HT1080 (cell line): ENCODE measurements at regions not wholly inside any gene's neighbourhood (a gene's known extent, or its start where the extent isn't known, plus 50 kb on each side); places are given as distances from the start of the nearest gene placed in this dataset.

ENCODE experiments used
- DNase-seq: peaks from one replicate; pipeline ENCODE4 v3.0.0-alpha.2; 2015; ENCODE audit warnings: low read depth

DNA sequence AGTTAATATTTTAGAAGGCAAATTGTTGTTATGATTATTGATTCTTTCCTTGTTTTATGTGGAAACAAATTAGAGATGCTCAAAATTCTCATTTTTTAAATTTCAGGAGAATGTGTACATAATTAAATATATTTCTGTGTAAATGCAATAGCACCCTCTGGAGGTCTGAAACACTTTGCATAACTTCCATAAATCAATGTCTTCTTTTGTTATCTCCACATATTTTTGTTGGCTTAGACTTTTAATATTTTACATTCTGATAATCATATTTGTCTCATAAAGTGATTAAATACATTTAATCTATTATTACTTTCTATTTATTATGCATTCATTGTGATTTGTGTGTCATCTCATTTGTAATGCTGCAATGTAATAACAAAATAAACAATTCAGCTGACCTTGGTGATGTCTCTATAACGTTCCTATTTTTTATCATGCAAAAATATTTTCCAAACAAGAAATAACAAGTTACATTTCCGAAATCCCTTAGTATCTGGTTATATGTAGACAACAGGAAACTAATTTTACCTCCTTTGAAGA lies 201.8 kb upstream of the GALNT5 start:
- DNase-seq = peak; percentile 23

DNA sequence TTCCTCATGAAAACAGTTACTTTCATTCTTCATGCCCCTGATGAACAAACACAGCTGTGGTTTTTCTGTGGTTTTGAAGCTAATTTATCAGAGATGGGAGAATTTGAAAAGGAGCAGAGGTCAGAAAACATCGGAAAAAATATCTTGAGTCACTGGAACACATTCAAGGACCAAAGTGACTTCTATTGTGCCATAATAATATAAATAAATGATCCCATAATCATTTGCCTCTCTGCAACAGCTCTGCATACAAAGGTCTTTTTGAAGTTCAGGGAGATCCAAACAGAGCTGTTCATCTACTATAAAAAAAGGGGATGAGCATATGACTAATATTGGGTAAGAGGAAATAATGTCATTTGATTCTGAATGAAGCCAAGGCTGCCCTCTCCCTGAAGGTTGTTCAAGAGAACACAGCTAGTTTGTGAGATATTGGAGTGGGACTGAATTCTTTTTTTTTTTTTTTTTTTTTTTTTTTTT lies 201.3 kb upstream of the GALNT5 start:
- peak; percentile 88 for DNase-seq

DNA sequence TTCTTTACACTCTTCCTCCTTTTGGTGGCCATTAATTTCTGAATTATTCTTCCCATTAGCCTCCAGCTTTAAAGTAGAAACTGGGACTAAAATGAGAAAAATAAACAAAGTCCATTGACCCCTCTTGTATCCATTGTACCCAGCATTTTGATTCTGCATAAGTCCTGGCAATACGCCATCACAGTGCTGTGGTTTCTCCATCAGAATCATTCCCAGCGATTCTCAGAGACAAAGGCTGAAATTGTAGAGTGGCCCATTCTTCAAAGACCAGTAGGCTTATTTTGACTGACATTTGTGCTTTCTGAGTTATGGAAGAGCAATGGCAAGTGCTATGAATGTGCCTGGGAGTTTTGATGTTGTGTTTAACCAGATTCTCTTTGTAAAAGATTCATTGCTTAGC lies 199.3 kb upstream of the GALNT5 start:
- DNase-seq = no peak

DNA sequence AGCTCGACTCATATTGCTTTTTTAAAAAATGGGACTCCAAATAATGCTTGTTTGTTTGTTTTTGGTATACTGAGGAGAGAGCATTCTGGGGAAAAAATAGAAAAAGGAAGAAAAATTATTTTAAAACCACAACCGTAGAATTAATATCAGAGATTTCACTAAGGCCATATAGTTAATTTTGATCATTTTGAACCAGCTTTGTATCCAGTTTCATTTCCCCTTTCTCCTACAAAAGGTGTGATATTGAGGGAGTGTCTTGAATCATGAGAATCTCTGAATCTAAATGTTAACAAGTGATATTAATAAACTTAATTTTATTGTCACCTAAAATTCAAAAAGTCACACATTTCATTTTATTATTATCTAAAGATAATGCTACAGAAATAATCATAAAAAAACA lies 198.5 kb upstream of the GALNT5 start:
- no peak for DNase-seq

DNA sequence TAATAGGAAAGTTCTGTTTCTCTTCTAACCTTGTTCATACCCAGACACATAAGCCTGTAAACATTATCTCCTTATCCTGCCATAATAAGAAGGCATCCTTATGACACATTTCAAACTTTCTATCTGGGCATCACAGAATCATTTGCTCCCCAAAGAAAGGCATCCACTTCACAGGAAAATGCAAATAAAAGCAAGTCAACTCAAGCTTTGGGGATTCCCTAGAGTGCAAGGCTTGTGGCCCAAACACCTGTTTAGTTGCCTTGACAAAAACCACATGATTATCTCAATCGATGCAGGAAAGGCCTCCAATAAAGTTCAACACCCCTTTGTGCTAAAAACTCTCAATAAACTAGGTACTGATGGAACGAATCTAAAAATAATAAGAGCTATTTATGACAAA lies 195.7 kb upstream of the GALNT5 start:
- DNase-seq = no peak

DNA sequence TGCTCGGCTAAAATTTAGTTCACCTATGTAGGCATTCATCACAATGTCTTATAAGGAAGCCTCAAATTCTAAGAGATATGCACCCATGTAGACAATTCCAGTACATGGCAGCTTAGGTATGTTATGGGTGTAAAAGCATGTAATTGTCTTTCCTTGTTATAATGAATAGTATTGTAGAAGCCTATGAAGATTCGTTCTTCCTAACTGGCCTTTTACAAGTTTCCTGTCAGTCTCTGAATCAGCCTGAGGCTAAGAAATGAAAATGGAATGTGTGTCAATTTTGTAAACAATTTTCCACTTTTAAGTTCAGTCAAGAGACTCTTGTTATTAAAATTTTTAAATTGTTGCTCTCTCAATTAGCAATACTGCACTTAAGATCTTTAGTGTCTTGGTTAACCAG lies 189.9 kb upstream of the GALNT5 start:
- DNase-seq = no peak

DNA sequence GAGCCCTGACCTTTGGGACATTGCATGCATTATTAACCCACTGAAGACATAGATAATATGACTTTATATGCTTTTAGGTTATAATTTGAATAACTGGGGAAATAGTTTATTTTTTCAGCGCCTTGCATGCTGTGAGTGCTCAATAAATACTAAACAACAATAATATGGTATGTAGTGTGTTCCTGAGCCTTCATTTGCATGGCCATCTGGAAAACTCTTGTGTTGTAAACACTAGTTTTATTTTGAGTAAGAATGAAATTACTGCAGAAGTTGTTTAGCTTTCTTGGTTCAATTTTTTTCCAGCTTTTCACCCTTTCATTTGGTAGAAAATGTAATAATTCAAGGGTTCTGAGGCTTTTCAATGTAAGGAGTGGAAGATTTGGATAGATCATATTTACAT lies 189.3 kb upstream of the GALNT5 start:
- no peak for DNase-seq

DNA sequence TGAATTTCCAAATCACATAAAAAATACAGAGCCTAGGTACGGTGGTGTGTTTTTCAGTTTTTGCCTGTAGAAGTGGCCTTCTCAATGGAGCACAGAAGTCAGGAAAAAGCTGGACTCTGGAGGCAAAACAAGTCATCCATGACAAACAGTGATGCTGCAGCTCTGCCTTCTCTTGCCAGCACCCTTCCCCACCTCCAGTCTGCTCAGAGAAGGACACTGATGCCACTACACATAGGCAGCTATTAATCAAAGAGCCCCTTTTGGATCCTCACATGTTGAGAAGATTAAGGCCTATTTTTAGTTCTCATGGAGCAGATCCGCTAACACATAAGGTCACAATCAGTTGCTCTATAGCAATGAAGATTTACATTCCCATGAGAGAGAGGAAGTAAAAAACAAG lies 181.6 kb upstream of the GALNT5 start:
- DNase-seq = no peak

DNA sequence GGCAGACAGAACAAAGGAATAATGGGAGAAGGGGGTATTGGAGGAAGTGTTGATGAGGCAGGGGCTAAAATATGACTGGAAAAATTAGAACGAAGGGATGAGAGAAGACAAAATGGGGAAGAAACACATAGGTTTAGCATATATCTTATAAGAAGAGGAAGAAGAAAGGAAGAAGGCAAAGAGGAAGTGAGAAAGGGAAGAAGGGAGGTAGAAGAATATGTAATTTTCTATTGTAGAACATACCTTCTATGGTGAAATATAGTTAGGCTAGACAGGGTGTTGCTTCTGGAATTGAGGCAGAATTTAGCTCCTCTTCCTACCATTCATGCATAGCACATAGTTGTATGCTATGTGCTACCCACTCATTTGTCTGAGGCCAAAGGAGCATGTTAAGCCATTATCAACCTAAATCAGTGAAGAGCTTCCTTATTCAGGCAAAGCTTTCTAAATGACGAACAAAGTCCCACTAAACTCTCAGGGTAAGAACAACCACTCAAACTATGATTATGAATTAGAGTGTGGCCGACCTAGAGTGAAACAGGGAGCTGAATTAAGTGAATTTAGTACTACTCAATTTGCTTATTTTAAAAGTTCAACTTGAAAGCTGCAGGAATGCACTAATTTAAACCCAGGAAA lies 180.9 kb upstream of the GALNT5 start:
- DNase-seq = no peak

DNA sequence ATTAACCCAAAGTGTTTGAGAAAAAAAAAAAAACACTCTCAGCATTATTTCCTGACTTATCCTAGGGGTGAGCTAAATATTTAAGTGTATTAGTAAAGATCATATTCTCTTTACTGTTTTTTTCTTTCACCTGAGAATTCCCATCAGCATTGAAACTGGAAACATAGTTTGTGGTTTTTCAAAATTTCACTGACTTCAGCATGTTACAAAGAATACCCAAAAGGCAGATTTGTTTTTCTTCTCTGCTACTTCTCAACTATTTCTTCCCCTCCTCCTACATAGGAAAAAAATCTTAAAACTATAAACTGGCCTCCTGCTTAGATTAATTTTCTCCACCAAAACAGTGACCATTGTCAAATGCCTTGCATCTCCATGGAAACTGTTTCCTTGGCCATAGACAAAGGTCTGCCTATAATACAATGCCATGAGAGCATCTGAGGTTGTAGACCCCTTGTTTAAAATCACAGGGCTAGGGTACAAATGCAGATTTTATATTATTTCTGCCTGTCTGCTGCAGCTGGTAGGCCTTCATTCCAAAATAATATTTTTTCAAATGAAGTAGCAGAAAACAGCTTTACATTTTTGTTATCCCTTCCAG lies 179.7 kb upstream of the GALNT5 start:
- no peak for DNase-seq

DNA sequence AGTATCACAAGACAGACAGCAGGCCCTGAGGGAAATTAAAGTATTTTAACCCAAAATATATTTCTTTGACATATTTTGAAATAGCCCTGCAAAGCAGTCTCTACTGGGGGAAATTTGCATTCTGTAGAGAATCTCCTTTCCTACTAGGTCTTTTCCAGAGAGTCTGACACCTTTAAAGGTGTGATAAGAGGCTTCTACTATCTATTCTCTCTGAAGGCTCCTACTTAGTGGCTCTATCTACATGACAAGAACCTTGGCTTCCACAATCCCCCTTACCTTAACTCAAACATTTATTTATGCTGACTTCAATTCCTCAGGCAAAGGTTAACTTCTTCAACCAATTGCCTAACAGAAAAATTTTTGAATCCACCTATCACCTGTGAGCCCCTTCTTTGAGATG lies 174.6 kb upstream of the GALNT5 start:
- no peak for DNase-seq

DNA sequence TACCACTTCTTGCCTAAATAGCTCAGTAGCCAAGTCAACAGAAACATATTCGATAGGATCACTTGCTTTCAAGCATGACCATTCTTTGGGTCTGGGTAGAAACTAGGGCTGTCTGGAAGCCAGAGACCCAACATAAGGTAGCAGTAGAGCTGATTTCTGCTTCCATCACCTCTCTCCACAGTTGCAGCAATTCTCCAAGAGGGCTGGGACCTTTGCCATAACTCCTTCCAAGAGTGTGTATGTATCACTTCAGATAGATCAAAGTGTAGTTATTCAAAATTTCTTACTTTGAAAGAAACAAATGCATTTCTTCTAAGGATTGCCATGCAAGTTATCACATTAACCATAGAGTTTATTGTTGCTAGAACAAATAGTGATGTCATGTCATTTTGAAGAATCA lies 172.0 kb upstream of the GALNT5 start:
- no peak for DNase-seq

DNA sequence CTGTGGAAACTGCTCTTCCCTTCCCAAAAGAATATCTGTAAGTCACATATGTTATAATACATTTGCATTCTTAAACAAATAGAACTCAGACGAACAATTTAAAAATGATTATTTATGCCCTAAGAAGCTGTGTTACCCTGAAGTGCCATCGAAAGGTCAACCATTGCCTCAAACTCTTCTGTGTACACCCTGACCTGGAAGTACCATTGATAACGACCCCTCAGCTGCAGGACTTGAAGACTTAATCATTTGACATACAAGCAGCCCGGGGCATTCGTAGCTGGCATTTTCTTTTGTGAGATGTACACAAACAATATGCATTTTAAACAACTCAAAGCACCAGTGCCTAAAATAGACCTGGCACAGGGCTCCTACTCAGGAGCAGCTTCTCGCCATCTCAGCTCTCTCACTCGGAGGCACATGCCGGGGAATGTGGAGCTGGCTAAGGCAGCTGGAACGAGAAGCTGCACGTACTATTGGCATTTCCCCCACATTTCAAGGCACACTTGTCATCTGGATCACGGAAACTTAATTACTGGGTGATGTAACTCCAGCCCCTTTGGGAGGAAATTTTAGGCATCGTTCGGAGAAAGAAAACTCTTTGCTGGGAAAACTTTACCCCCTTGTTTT lies 170.0 kb upstream of the GALNT5 start:
- DNase-seq = no peak

DNA sequence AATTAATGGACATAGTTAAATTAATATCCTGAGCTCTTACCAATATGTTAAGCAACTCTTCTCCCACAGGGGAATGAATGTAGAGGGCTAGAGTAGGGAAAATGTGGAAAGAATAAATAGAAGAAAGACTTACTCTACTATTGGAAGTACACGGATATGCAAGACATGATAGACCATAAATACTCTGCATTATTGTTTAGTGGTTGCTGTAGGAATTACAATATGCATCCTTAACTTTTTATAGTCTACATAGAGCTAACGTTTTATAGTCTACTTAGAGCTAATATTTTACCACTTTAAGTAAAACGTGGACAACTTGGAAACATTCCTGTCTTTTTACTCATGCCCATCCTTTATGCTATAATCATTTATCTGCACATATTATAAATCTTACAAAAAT lies 163.8 kb upstream of the GALNT5 start:
- no peak for DNase-seq

DNA sequence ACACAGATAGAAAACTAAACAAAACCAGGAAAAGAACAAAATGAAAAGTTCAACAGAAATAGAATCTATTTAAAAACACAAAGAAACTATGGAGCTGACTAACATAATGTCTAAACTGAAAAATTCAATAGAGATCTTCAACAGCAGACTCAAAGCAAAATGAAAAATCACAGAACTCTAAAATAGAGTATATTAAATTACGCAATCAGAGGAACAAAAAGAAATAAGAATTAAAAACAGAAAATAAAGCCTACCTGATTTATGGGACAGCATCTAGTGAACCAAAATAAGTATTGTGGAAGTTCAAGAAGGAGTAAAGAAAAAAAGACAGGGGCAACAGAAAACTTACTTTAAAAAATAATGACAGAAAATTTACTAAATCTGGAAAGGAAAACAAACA lies 152.1 kb upstream of the GALNT5 start:
- no peak for DNase-seq

DNA sequence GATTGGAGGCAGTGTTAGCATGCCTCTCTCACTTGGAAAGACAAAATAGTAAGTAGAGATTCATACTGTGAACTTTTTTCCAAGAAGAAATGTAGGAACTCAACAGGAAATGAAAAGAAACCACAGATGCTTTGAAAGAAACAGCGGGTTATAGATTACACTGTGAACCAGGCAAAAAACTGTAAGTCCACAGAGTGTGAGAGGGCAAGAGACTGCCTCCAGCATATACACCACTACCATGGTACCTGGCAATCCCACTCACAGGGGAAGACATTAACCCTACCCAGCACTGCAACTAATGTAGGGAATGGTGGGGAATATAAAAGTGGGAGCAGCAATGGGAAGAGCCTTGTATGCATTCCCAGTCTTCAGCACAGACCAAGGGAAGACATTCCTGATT lies 150.6 kb upstream of the GALNT5 start:
- peak; percentile 34 for DNase-seq

DNA sequence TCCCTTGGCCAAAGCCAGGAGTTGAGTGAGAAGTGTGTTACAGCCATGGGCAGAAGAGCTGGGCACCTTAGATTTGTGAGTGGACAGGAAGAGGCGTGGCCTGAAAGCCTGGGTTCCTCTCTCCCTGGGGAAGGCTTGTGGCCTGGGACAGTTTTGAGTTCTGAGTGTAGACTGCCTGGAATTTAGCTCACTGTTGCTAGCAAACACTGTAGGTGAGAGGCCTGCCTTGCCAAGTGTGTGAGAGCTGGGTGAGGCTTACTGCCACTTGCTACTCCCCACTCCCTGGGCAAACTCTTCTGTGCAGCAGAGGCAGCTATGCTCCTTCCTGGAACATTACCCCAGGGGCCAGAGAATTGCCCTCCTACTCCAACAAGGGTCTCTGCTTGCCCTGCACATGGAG lies 150.0 kb upstream of the GALNT5 start:
- DNase-seq = peak; percentile 25

DNA sequence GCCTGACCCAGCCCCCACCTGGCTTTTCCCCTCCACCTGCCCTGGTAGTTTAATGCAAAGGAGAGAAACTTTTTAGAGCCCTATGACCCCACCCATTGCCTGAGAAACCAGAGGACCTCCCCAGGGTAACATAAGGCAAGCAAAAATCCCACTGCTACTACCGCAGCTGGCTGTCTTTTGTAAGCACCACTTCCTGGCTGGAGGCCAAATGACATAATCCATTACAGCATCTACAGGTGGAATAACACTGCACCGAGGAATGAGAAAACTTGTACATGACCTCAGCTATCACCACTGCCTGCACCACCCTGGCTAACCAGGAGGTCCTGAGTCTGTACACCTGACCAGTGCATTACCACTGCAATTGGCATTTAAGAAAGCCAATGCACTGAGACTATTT lies 149.6 kb upstream of the GALNT5 start:
- DNase-seq = peak; percentile 52

DNA sequence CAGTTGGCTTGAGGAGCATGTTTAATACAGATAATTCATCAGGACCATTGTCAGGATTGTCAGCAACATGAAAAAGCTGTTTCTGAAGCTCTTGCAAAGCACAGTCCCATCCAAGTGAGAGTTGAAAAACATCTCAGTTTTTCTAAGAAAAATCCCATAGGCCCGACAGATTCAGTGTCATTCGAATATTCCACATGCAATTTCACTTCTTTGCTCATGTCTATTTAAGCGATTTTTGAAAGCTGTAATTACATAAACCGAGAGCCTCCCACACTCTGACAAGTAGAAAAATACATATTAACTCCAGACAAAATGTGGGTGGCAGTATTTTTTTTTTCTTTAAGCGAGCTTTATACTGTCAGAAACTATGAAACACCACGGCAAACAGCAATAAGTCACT lies 134.7 kb upstream of the GALNT5 start:
- DNase-seq = no peak

DNA sequence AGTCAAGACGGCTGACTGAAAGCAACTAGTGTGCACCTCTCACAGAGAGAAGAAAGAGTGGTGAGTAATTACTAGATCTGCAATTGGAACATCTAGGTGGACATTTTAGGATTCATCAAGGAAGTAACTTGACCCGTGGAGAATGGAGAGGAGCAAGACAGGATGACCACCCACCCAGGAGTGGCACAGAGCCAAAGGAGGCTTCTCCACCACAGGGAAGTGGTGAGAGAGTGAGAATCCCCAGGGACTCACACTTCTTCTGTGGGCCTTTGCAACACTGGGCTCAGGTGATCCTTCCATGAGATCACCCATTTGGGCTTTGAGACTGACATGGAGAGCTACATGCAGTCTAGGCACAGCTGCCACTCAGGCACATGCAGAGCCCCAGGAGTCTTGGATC lies 132.8 kb upstream of the GALNT5 start:
- DNase-seq = peak; percentile 22

DNA sequence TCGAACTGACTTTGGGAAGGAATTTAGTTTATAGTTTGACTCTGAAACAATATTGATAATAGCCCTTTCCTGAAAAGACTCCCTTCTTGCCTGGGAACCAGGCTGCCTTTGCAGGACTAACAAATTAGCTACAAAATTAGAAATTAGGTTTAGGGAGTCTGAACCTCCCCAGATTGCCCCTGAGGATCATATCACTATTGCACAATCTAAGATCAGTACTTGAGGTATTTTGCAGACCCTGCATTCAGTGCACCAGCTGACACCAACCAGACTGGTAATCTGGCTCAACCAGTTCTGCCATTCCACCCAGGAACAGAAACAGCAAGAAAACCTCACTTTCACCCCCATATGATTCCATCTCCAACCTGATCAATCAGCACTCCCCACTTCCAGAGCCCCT lies 131.8 kb upstream of the GALNT5 start:
- no peak for DNase-seq

DNA sequence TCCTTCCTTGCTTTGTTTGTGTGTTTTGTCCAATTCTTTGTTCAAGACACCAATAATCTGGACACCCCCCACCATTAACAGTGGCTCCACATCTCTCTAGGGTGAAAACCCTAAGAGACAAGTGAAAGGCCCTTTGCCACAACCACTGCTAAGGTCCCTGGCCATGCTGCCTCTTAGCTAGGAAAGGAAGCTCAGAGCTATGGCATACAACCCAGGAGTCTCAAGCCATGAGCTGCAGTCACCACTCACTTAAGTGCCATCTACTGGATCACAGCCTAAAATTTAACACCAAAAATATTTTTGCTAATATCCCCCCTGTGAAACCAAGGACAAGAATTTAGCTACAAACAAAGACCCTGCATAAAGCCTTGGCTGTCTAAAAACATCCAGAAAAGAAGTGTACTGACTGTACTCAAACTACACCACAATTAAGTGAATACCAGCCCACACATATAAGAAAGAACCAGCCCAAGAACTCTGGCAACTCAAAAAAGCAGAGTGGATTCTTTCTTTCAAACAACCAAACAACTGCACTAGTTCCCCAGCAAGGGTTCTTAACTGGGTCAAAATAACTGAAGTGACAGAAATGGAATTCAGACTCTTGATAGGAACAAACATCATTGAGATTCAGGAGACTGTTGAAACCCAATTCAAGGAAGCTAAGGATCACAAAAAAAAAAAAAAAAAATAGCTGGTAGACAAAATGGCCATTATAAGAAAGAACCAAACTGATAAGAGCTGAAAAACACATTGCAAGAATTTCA lies 130.1 kb upstream of the GALNT5 start:
- no peak for DNase-seq
